Keratinocyte (primary cell): ENCODE measurements at regions not wholly inside any gene's neighbourhood (a gene's known extent, or its start where the extent isn't known, plus 50 kb on each side); places are given as distances from the start of the nearest gene placed in this dataset.

Source experiments
- CTCF ChIP-seq, 3 experiments: IDR thresholded peaks in 1 of 3; conservative IDR thresholded peaks in 1 of 3; optimal IDR thresholded peaks in 1 of 3; 2 replicates in 2 of 3; 3 replicates in 1 of 3; pipeline versions ENCODE3 to v1.5.1; 2011; ENCODE audit warnings: low read length in 3 of 3, mild to moderate bottlenecking in 3 of 3, moderate library complexity in 2 of 3, control low read depth in 1 of 3, inconsistent platforms in 1 of 3; ENCODE audit not compliant: insufficient read depth in 2 of 3; ENCODE audit errors: extremely low read depth in 1 of 3
- EZH2 ChIP-seq: IDR thresholded peaks from one replicate; pipeline ENCODE4 v1.6.1; 2012; ENCODE audit warnings: inconsistent platforms, mild to moderate bottlenecking, low read length, moderate library complexity

DNA sequence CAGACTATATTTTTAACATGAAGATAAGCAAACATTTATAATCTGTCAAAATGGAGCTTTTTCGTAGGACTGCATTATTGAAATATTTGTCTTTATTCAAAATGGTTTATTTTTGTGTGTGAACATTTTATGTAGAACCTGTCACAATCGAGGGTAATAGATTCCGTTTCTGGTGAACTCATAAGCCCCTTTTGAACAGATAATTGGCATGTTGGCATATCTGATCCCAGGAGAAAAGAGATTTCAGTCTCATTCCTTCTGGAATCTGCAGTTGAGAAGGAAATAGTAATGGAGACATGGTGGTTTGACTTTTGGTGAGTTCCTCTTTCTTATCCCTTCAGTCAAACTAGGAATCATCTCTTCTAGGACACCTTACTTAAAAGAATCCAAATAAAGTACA lies 427.9 kb upstream of the B3GALT2 start:
- no peak for TF ChIP-seq CTCF (optimal IDR thresholded peaks at IDR 0.05 in 1 of 3, IDR thresholded peaks at IDR 0.05 in 1 of 3, conservative IDR thresholded peaks at IDR 0.05 in 1 of 3; ENCODE audit: extremely low read depth in 1 of 3, insufficient read depth in 2 of 3, low read length in 3 of 3)
- no peak for TF ChIP-seq EZH2
